GM18519 (cell line): ENCODE measurements at regions not wholly inside any gene's neighbourhood (a gene's known extent, or its start where the extent isn't known, plus 50 kb on each side); places are given as distances from the start of the nearest gene placed in this dataset.
"Not testable (repeated sequence)": the region's sequence is repeated elsewhere in the genome, so short reads cannot be mapped to it uniquely, and the experiment has no call there.

ENCODE experiments used
- ATAC-seq: cut with Tn5 transposase; IDR thresholded peaks from one replicate; pipeline ENCODE4 v1.9.1; 2021; ENCODE audit warnings: mild to moderate bottlenecking, moderate library complexity; ENCODE audit not compliant: unreplicated experiment, low FRiP score

- ATAC-seq, result no peak
Measured at GRCh38 chrX:51144828-51145442, 187.7 kb upstream of the NUDT10 start.

- no peak for ATAC-seq
Measured at GRCh38 chrX:51148848-51149247, 183.8 kb upstream of the NUDT10 start.

- ATAC-seq, result no peak
Measured at GRCh38 chrX:51151734-51152133, 180.9 kb upstream of the NUDT10 start.

GRCh38 chrX:51155157-51155556, 177.5 kb upstream of the NUDT10 start:
- ATAC-seq, result no peak

- ATAC-seq, result no peak
Measured at GRCh38 chrX:51155566-51155965, 177.1 kb upstream of the NUDT10 start.

GRCh38 chrX:51158231-51158630, 174.4 kb upstream of the NUDT10 start:
- no peak for ATAC-seq

- ATAC-seq, result not testable (repeated sequence)
Measured at GRCh38 chrX:51159378-51159777, 173.2 kb upstream of the NUDT10 start.

- ATAC-seq, result no peak
Measured at GRCh38 chrX:51163730-51164129, 168.9 kb upstream of the NUDT10 start.

GRCh38 chrX:51178356-51178900, 154.2 kb upstream of the NUDT10 start:
- not testable (repeated sequence) for ATAC-seq

GRCh38 chrX:51179805-51180204, 152.8 kb upstream of the NUDT10 start:
- ATAC-seq, result not testable (repeated sequence)

GRCh38 chrX:51182545-51182944, 150.1 kb upstream of the NUDT10 start:
- ATAC-seq, result no peak

GRCh38 chrX:51192104-51192503, 140.5 kb upstream of the NUDT10 start:
- ATAC-seq, result no peak

GRCh38 chrX:51215266-51215665, 117.4 kb upstream of the NUDT10 start:
- no peak for ATAC-seq

- ATAC-seq, result no peak
Measured at GRCh38 chrX:51215856-51216255, 116.8 kb upstream of the NUDT10 start.

- ATAC-seq, result no peak
Measured at GRCh38 chrX:51242212-51242611, 90.4 kb upstream of the NUDT10 start.

GRCh38 chrX:51257490-51257889, 75.1 kb upstream of the NUDT10 start:
- ATAC-seq, result no peak

GRCh38 chrX:51262271-51262670, 70.4 kb upstream of the NUDT10 start:
- not testable (repeated sequence) for ATAC-seq

- no peak for ATAC-seq
Measured at GRCh38 chrX:51272638-51273037, 60.0 kb upstream of the NUDT10 start.

GRCh38 chrX:51281758-51282318, 50.8 kb upstream of the NUDT10 start:
- ATAC-seq, result no peak
